Uterus (tissue), 2 donors: ENCODE measurements at regions not wholly inside any gene's neighbourhood (a gene's known extent, or its start where the extent isn't known, plus 50 kb on each side); places are given as distances from the start of the nearest gene placed in this dataset.
"Not testable (repeated sequence)": the region's sequence is repeated elsewhere in the genome, so short reads cannot be mapped to it uniquely, and the experiment has no call there.

ENCODE experiments used
- POLR2A ChIP-seq, 2 donors: fragments of 450-650 bp; IDR thresholded peaks; one replicate each; pipeline ENCODE4 v1.6.1; 2016; ENCODE audit warnings: antibody characterized with exemption in 2 of 2, mild to moderate bottlenecking in 1 of 2, moderate library complexity in 1 of 2
- TF ChIP-seq, protein P1 (sequence below), 4 experiments: fragments of 200-600 bp in 2 of 4; fragments of 450-650 bp in 2 of 4; sonication (generic) in 2 of 4; IDR thresholded peaks; one replicate each; pipeline ENCODE4 v1.5.1; 2016 to 2019; ENCODE audit warnings: antibody characterized with exemption in 4 of 4, mild to moderate bottlenecking in 2 of 4, moderate library complexity in 1 of 4

DNA sequence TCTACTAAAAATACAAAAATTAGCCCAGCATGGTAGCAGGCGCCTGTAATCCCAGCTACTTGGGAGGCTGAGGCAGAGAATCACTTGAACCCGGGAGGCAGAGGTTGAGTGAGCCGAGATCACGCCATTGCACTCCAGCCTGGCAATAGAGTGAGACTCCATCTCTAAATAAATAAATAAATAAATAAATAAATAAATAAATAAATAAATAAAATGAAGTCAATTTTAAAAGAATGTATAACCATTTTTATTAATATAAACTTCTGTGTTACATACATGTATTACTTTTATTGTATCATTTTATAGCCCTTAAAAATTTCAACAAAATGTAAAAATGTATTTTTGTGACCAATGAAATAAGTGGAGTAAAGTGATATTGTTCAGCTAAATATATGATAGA lies 62.5 kb upstream of the S1PR1 start:
- TF ChIP-seq, protein P1, sequence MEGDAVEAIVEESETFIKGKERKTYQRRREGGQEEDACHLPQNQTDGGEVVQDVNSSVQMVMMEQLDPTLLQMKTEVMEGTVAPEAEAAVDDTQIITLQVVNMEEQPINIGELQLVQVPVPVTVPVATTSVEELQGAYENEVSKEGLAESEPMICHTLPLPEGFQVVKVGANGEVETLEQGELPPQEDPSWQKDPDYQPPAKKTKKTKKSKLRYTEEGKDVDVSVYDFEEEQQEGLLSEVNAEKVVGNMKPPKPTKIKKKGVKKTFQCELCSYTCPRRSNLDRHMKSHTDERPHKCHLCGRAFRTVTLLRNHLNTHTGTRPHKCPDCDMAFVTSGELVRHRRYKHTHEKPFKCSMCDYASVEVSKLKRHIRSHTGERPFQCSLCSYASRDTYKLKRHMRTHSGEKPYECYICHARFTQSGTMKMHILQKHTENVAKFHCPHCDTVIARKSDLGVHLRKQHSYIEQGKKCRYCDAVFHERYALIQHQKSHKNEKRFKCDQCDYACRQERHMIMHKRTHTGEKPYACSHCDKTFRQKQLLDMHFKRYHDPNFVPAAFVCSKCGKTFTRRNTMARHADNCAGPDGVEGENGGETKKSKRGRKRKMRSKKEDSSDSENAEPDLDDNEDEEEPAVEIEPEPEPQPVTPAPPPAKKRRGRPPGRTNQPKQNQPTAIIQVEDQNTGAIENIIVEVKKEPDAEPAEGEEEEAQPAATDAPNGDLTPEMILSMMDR (IDR thresholded peaks at IDR 0.05): not testable (repeated sequence)
- TF ChIP-seq POLR2A (IDR thresholded peaks at IDR 0.05): not testable (repeated sequence)
